HG02884 (cell line): ENCODE measurements at regions not wholly inside any gene's neighbourhood (a gene's known extent, or its start where the extent isn't known, plus 50 kb on each side); places are given as distances from the start of the nearest gene placed in this dataset.
A peak's percentile ranks its signal among the peaks of the same experiment; 100 is the strongest.

Source experiments
- ATAC-seq: cut with Tn5 transposase; IDR thresholded peaks from one replicate; pipeline ENCODE4 v1.9.1; 2021; ENCODE audit warnings: mild to moderate bottlenecking, moderate library complexity; ENCODE audit not compliant: unreplicated experiment

DNA sequence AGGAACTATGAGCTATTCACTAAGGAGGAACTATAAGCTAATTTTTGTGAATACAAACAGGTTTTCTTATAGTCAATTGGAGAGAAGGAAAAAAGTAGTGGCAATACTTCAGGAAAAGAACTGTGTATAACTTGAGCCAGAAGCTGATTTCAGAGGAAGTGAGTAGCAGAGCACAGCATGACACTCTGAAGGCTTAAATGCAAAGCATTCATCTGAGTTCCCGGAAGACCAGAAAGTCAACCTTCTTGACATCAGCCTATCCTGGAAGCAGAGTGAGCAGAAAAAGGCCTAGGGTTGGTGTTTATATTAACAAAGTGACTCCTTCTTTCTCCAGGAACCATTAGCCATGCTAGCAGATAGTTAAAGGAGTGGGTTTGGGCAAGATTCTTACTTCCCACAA lies 545.2 kb downstream of the MRPL39 start:
- ATAC-seq = no peak

DNA sequence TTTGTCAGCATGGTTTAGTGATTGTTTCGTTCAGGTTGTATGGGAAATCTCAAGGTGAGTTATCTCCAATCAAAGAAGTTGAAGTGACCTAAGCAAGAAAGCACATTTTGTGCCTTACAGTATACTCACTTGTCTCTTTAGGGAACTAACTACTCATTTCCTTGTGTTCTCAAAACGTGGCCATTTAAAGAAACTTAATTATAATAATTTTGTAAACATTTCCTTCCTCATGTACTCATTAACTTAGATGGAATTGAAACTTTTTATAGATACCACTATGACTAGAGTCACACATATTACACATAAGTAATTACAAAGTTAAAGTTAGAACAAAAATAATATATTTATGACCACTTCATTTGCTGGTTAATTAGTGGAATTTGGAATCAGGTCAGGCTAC lies 552.6 kb downstream of the MRPL39 start:
- no peak for ATAC-seq

DNA sequence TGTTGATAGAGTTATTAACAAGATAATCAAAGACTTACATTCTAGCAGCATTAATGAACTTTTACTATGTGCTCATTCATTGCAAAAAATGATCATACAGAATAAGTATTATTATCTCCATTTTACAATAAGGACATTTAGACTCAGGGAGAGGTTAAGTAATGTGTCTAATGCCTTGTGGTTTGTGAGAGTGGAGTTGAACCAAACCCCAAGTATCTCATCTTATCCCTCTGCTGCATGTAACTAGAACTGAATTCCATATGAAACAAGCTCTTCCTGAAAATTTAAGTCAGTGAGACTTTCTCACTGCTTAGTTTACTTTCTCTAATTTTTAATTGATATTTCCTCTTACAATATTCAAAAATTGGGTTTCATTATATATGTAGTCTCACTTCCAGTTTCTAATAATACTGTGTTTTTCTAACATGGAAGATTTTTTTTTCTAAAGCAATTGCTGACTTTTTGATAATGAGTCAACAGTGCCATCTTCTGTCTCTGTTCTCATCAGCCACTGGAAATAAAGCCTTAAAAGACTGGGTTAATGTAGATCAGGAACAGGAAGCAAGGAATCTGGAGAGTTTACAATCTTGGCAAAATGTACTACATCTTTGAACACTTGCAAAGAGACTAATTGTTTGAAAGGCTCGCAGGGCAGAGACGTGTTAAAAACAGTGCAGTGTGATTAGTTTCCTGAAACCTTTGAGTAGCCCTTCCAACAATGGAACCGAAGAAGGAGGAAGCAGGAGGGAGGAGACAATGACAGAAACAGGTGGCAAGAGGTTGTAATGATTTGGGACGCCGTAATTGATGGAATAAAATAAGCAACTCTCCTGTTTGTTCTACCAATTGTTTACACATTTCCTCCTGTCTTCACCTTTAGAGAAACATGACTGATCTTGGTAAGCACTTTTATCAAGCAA lies 567.6 kb downstream of the MRPL39 start:
- peak; percentile 89 for ATAC-seq

DNA sequence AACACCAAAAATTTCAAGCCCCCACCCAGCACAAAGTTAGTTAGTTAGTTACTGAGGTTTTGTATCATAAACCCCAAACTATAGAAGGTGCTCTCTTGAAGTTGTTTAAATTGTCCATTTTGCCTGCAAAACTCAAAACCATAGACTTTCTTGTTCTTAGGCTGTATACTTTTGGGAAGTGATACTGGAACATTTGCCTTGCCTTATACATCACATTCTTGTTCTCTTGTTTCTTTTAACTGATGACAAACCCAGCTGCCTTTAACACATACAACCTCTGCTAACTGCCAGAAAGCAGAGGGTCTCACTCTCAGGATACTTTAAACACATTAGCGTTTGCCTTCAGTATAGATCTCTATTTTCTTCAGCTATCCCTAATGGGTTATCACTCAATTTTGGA lies 570.5 kb downstream of the MRPL39 start:
- no peak for ATAC-seq

DNA sequence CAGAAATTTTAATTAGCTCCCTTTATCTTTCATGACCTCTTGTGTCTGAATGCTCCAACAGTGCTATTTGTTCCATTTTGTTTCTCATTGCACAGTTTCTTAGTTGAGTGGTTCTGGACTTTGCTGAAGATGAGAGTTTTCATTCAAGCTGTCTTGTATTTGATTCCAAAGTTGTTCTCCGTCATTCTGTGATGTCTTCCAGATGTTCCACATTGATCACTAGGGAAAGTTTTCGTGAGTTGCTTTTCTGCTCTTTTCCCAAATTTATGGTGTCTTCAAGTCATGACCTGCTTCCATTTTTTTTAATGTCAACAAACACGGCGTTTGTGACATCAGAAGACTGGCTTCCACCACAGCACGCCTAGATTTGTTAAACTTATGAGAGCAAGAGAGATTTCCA lies 575.5 kb downstream of the MRPL39 start:
- ATAC-seq = no peak

DNA sequence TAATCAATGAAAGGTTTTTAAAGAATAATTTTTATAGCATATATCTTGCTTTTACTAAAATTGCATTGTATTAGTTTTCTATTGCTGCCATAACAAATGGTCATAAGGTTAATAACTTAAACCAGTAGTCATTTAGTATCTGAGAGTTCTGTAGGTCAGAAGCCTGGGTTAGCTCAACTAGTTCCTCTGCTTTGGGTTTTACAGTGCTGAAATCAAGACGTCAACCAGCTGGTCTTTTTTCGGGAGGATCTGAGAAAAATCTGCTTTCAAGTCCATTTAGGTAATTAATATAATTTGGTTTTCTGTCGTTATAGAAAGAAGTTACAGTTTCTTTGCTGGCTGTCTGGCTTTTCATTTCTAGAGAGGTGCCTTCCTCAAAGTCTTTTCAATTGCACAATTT lies 577.7 kb downstream of the MRPL39 start:
- no peak for ATAC-seq

DNA sequence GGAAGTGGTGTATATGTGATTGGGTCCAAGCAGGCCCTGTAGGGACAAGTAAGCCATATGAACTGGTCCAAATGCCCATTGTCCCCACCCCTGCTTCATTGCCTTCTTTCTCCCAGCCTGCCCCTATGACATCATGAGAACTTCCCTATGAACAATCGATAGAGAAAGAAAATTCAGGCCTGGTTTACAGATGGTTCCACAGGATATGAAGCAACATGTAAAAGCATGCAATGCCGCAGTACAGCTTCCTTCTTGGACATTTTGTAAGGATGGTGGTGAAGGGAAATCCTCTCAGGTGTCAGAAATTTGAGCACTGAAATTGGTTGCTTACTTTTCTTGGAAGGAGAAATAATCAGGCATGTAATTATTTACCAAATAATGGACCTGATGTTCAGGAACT lies 581.7 kb downstream of the MRPL39 start:
- no peak for ATAC-seq

DNA sequence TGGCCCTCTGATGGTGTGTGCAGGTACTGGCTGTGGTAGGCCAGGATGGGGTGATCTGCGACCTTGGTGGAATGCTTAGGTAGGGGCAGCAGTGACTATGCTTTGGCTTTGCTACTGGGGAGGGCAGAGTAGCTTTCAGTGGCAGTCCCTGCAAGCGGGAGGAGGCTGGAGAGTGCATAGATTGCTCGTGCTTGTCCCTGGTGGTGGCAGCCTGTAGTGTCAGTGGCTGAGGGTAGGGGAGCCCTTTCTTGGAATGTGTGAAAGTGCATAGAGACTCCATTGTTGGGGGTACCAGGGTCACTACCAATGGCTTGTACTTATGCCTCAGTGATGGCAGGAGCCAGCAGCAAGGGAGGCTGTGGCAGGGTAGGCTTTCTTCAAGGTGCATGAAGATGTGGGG lies 582.6 kb downstream of the MRPL39 start:
- no peak for ATAC-seq

DNA sequence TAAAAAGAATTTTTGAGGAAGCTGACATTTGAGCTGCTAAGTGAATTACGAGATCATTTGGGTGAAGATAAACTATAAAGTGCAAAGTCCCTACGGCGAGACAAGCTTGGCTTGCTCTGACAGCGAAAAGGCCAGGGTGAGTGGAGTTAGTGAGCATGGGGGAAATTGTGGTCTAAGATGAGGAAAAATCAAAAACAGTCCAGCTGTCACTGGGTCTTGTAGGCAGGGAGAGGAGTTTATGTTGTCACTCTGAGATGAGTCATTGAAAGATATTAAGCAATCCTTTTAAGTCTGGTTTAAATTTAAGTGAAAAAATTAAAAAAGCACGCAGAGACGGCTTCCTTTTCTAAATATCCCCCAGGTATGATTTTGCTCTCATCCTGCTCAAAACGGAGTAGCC lies 601.9 kb downstream of the MRPL39 start:
- ATAC-seq = no peak

DNA sequence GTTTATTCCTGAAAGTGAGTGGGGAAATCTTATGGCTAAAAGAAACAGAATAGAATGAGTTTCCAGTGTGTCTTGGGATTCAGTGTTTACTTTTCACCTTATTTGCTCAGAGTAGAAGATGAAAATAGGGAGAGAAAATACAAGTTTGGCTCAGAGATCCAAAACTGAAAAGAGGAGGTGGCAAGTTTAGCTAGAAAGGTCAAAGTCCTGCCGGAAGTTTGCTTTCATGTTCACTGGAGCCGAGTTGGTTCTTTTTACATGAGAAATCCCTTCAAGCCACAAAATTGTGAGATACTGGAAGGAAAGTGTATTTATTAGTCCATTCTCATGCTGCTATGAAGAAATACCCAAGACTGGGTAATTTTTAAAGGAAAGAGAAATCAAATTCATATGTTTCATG lies 604.6 kb downstream of the MRPL39 start:
- no peak for ATAC-seq

DNA sequence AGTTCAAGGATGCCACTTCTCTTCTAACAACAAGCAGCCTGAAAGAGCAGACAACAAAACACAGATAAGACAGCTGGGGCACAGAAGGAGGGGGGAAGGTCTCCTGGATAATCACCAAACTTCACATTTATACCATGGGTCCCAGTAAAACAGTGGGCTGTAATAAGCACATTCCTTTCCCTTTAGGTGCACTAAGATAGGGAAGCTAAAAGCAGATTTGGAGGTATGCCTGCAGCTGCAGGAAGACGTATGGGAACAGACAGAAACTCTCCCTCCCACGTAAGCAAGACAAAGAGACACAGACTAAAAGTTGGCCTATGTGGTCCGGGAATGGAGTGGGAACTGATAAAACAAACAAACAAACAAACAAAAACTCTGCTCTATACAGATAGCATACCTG lies 612.1 kb downstream of the MRPL39 start:
- no peak for ATAC-seq

DNA sequence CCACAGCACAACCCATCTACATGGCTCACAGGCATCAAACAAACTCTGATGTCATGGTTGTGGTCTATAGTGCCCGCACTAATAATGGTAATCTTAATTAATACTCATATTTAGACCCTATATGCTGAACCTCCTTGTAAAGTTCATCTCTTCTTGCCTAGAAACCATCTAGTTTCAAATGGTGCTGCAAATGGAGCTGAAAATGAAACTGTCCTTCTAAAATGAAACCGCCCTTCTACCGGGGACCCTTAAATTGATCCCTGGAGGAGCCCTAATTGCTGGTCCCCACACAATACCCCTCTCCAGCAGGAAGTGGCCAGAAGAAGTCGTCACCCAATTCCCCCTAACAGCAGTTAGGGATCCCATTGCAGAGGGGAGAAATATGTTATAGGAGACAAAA lies 612.6 kb downstream of the MRPL39 start:
- no peak for ATAC-seq

DNA sequence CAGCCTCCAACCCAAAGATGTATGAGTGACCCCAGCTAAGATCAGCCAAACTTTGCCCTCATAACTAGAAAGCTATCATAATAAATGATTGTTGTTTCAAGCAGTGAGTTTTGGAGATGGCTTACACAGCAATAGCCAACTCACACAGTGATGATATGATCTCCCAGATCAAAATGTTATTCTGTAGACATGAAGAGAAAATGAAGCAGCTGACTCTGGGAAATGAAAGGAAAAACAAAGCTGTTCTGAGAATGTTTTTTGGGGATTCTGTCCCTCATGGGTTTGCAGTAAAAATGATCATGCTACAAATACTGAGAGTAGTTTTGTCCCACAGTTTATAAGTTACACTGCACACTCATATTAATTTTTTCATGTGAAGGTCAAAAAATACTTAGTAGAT lies 617.8 kb downstream of the MRPL39 start:
- ATAC-seq = no peak

DNA sequence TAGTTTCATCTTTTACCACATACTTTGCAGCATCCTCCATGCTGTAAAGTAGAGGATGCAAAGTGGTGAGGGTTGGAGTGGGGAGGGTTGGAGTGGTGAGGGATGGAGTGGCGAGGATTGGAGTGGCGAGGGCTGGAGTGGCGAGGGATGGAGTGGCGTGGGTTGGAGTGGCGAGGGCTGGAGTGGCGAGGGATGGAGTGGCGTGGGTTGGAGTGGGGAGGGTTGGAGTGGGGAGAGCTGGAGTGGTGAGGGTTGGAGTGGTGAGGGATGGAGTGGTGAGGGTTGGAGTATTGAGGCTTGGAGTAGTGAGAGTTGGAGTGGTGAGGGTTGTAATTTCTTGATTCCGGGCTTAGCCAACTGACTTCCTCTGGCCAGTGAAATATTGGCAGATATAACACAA lies 618.3 kb downstream of the MRPL39 start:
- no peak for ATAC-seq

DNA sequence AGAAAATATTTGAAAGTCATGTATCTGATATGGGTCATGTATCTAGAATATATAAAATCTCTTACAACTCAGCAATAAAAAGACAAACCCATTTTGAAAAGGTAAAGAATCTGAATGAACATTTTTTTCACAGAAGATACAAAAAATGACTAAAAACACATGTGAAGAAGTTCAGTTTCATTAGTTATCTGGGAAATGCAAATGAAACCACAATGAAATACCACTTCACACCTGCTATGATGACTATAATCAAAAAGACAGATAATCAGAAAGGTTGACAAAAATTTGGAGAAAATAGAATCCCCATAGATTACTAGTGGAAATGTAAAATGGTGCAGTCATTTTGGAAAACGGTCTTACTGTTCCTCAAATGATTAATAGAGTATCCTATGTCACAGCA lies 631.0 kb downstream of the MRPL39 start:
- ATAC-seq = peak; percentile 68

DNA sequence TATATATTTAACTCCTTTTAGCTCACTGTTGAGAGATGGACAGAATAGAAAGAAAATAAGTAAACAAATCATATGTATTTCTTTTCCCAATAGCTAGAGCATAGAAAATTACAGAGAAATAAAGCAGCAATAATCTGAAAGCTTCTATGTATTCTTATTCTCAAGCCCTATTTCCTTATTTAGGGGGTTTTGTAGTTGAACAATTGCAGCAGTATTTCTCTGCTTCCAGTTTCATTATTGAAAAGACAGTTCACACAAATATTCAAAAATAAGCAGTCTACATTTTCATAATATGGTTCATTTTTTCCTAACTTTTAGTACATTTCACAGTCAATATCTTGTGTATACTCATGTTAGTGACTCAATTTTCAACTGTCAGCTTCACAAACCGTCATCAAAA lies 638.2 kb downstream of the MRPL39 start:
- ATAC-seq = no peak

DNA sequence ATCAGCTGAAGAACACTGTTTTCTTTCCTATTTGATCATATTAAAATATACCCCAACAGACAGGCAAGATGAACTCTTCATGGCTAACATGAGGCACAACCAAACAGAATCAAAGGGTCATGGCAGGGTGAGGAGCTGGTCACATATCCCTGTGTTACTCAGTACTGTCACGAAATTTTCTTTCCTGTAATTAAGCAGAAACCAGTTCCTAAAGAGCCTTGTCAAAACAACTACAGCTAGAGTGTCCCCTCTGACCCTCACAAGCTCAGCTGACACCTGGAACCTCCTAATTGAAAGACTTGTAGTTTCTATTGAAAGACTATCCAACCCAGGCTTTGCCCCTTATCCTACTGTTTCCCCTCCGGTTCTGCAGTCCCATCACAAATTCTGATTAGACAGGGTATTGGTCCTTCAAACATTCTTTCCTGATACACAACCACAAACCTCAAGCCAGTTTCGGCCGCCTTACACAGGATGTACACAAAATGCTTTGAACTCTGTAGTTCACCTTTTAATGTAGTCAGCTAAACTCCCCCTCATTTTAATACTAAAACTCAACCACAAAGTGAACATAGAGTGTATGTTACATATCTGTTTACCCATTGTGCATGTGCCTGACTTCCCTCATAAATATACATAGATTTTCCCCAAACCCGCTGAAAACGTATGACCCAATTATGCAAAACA lies 651.9 kb downstream of the MRPL39 start:
- ATAC-seq = peak; percentile 93

DNA sequence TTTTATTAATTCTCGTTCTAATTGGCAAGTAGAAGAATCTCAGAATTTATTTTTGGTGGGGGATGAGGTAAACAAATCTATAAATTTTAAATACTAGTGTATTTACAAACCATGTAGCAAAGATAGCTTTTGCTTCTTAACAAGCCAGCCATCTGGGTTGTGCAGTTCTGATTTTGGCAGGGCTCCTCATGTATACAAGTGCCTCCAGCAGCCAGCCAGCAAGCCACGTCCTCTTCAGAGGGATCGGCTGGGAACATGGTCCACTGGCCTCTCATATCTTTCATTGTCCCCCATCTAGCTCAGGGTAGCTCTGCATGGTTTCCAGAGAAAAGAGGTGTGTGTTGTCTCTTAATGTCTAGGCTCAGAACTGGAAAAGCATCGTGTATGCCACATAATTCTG lies 659.1 kb downstream of the MRPL39 start:
- ATAC-seq = no peak

DNA sequence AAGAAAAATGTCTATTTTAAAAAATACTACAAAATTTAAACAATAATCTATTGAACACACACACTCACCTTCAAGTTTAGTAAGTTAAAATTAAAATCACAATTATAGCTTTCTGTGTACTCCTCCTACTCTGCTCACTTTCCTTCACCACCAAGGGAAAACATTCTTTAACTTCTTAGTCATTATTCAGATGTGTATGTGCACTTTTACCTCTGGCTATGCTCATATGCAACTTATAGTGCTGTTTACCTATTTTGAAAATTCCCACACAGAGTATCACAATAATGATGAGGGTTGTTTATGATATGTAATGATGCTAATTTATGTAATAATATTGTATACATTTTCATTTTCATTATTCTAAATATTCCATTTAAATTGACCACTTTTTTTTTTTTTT lies 661.4 kb downstream of the MRPL39 start:
- ATAC-seq = no peak

DNA sequence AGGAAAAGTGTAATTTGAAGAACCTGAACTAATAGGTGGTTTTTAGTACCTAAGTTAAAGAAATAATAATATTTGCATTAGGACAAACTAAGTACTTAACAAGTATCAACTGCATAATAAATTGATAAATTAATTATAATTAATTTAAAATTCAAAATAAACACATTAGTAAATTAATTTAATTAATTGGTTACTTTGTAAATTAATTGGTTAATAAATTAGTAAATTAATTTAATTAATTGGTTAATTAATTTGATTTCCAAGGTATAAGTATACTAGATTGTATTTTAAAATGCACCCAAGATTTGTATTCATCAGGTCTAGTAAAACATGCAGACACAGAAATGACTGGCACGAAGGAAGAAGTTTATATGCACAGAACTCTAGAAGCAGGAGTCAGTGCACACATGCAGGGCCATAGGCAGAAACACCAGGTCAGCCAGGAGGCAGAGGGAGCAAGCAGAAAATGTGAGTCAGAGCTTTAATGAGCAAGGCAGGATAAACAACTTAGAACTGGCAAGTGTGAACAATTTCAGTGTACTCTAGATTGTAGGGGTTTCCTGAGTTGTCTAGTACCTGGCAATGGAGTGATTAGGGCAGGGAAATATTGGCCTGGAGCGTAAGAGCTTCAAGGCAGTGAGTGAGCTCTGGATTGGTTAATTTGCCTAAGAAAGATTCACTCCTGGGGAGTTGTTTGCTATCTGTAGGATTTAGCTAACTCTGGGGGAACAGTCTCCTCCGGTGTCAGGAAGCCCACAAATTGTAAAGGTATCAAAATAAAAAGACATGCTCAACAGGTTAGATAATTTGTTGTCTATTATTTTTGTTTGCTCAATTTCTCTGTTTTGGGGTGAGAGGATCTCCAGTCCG lies 665.7 kb downstream of the MRPL39 start:
- no peak for ATAC-seq

DNA sequence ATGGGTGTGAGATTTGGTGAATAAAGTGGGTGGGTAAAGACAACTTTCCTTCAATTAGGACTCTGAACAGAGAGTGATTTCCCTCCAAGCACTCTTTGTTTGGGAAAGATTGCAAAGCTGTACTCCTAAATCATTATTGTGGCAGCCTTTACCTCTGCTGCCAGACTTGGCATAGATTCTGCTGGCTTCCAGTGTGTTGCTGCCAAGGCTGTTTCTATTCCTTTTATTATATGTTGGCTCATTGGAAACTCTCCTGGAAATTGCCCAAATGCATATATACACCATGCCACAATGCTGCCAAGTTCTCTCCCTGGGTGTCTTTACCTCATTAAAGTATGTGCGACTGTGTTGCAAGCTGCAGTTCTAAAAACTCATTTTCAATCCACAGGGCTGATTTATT lies 668.0 kb downstream of the MRPL39 start:
- no peak for ATAC-seq
